K562 (cell line): ENCODE measurements at regions not wholly inside any gene's neighbourhood (a gene's known extent, or its start where the extent isn't known, plus 50 kb on each side); places are given as distances from the start of the nearest gene placed in this dataset.

Source experiments
- ATAC-seq: fragments of 200-7000 bp; cut with Tn5 transposase; 3 replicates; pipeline ENCODE4 v1.9.1; 2020; ENCODE audit warnings: moderate library complexity
- BruUV-seq: library from RNA; stranded (reverse); fragments of 400-500 nt; replicated peaks from 2 replicates; lab custom pipeline; 2021; lab: Mats Ljungman, UMichigan
- CTCF ChIA-PET: fragments of 300-600 bp; formaldehyde crosslinking; extraction: SDS; loops from one replicate; lab custom pipeline; 2021; ENCODE audit warnings: low intra/inter-chr PET ratio; lab: Yijun Ruan, JAX
- POLR2A ChIA-PET: fragments of 300-600, 350-650 bp; sonication (Branson Sonifier 250); formaldehyde crosslinking; extraction: SDS; loops from one replicate; lab custom pipeline; 2021; ENCODE audit warnings: antibody characterized with exemption, inconsistent platforms; lab: Yijun Ruan, JAX
- DNase-seq, 4 experiments: peaks; one replicate each; pipeline versions ENCODE4 v3.0.0 to v3.0.0-alpha.2; 2011 to 2018; ENCODE audit warnings: low spot score in 3 of 4, mixed read lengths in 3 of 4; ENCODE audit errors: extremely low read depth in 1 of 4
- FAIRE-seq: peaks from 2 replicates; lab custom pipeline; 2011; peaks lifted over from hg19 to GRCh38; lab: Jason Lieb, UNC
- H2AFZ ChIP-seq: 2 replicates; pipeline ENCODE4 v1.6.0; 2011; ENCODE audit warnings: low read depth, low read length, control low read depth, inconsistent platforms
- H3K27ac ChIP-seq: fragments of 200-600 bp; 3 replicates; pipeline ENCODE4 v1.8.0; 2011; ENCODE audit warnings: low read depth, mild to moderate bottlenecking, control low read depth, inconsistent platforms, low read length, moderate library complexity, mixed read lengths; ENCODE audit errors: extremely low read depth
- H3K27me3 ChIP-seq, 2 experiments: fragments of 300-600 bp in 1 of 2; 2 replicates in 1 of 2; 3 replicates in 1 of 2; pipeline versions ENCODE4 v1.6.0 to v1.8.0; 2011; ENCODE audit warnings: inconsistent platforms in 2 of 2, low read length in 2 of 2, mild to moderate bottlenecking in 1 of 2, mixed read lengths in 1 of 2, moderate library complexity in 1 of 2; ENCODE audit not compliant: control insufficient read depth in 2 of 2, insufficient read depth in 2 of 2
- H3K36me3 ChIP-seq: fragments of 300-600 bp; 3 replicates; pipeline ENCODE4 v1.8.0; 2011; ENCODE audit warnings: mild to moderate bottlenecking, low read length, inconsistent platforms; ENCODE audit not compliant: control insufficient read depth, insufficient read depth
- H3K4me1 ChIP-seq, 2 experiments: fragments of 200-600 bp in 1 of 2; replicated peaks in 1 of 2; 2 replicates in 1 of 2; 3 replicates in 1 of 2; pipeline versions ENCODE4 v1.5.1 to v1.8.0; 2011; ENCODE audit warnings: inconsistent platforms in 2 of 2, low read length in 2 of 2, mild to moderate bottlenecking in 1 of 2, mixed read lengths in 1 of 2, moderate library complexity in 1 of 2; ENCODE audit not compliant: control insufficient read depth in 2 of 2, insufficient read depth in 2 of 2
- H3K4me2 ChIP-seq: 2 replicates; pipeline ENCODE4 v1.6.1; 2011; ENCODE audit warnings: low read length, control low read depth, inconsistent platforms, mixed read lengths; ENCODE audit not compliant: insufficient read depth
- H3K4me3 ChIP-seq: fragments of 200-600 bp; sonication (generic), shearing (Covaris generic); 2 replicates; pipeline ENCODE4 v1.5.1; 2016; ENCODE audit warnings: control low read depth, inconsistent platforms
- H3K79me2 ChIP-seq: fragments of 200-600 bp; 3 replicates; pipeline ENCODE4 v1.8.0; 2011; ENCODE audit warnings: low read length, inconsistent platforms; ENCODE audit not compliant: control insufficient read depth, insufficient read depth
- H3K9ac ChIP-seq, 2 experiments: 2 replicates each; pipeline versions ENCODE4 v1.6.0 to v1.6.1; 2011; ENCODE audit warnings: low read depth in 2 of 2, low read length in 2 of 2, control low read depth in 1 of 2, inconsistent platforms in 1 of 2, mild to moderate bottlenecking in 1 of 2, mixed read lengths in 1 of 2; ENCODE audit not compliant: insufficient read depth in 1 of 2
- H3K9me1 ChIP-seq: one replicate; pipeline ENCODE4 v1.6.0; 2011; ENCODE audit warnings: inconsistent platforms, mild to moderate bottlenecking, low read length, moderate library complexity; ENCODE audit not compliant: control insufficient read depth, insufficient read depth
- H3K9me3 ChIP-seq: replicated peaks from 2 replicates; pipeline ENCODE4 v1.5.1; 2011; ENCODE audit warnings: low read depth, low read length, inconsistent platforms; ENCODE audit not compliant: control insufficient read depth, insufficient read depth
- H4K20me1 ChIP-seq: replicated peaks from 2 replicates; pipeline ENCODE4 v1.6.1; 2011; ENCODE audit warnings: low read length, inconsistent platforms, mixed read lengths; ENCODE audit not compliant: control insufficient read depth, insufficient read depth
- ASH1L ChIP-seq: fragments of 450-650 bp; IDR thresholded peaks from 2 replicates; pipeline ENCODE4 v1.6.1; 2018; ENCODE audit warnings: borderline replicate concordance, mild to moderate bottlenecking, low read depth; ENCODE audit not compliant: partially characterized antibody
- DPF2 ChIP-seq: fragments of 450-650 bp; IDR thresholded peaks from 2 replicates; pipeline ENCODE4 v1.6.1; 2016
- ERF ChIP-seq: fragments of 450-650 bp; formaldehyde crosslinking; IDR thresholded peaks from 2 replicates; pipeline ENCODE4 v1.4.0; 2020; ENCODE audit warnings: mild to moderate bottlenecking, mixed read lengths
- HINFP ChIP-seq: fragments of 450-650 bp; conservative IDR thresholded peaks from 2 replicates; pipeline ENCODE4 v1.6.1; 2016; ENCODE audit warnings: missing genetic modification characterization, low read depth, mild to moderate bottlenecking, control low read depth, missing compliant biosample characterization
- KLF1 ChIP-seq: fragments of 450-650 bp; IDR thresholded peaks from 2 replicates; pipeline ENCODE4 v1.6.1; 2016; ENCODE audit warnings: missing genetic modification characterization, missing compliant biosample characterization
- MBD2 ChIP-seq: sonication (generic); IDR thresholded peaks from 2 replicates; pipeline ENCODE4 v1.6.1; 2016; ENCODE audit warnings: low read depth, borderline replicate concordance
- NR3C1 ChIP-seq: sonication (generic); formaldehyde crosslinking; IDR thresholded peaks from 2 replicates; pipeline ENCODE4 v1.8.1; 2022; ENCODE audit warnings: missing genetic modification reagents
- NRF1 ChIP-seq, 2 experiments: fragments of 450-650 bp; IDR thresholded peaks in 1 of 2; conservative IDR thresholded peaks in 1 of 2; 2 replicates each; pipeline ENCODE4 v1.6.1; 2014; ENCODE audit warnings: mild to moderate bottlenecking in 2 of 2
- OTX1 ChIP-seq: fragments of 450-650 bp; formaldehyde crosslinking; IDR thresholded peaks from 2 replicates; pipeline ENCODE4 v1.4.0; 2022; ENCODE audit warnings: mild to moderate bottlenecking
- POLR2G ChIP-seq: fragments of 200-400 bp; formaldehyde crosslinking; IDR thresholded peaks from 2 replicates; pipeline ENCODE4 v1.6.1; 2017; ENCODE audit warnings: low read depth, mild to moderate bottlenecking, antibody characterized with exemption, low read length, moderate library complexity
- RB1 ChIP-seq: fragments of 450-650 bp; IDR thresholded peaks from 2 replicates; pipeline ENCODE4 v1.6.1; 2017; ENCODE audit warnings: low read depth, mild to moderate bottlenecking
- SMARCA5 ChIP-seq: fragments of 450-650 bp; IDR thresholded peaks from 2 replicates; pipeline ENCODE4 v1.6.1; 2016
- U2AF1 ChIP-seq: fragments of 200-400 bp; formaldehyde crosslinking; optimal IDR thresholded peaks from 2 replicates; pipeline ENCODE3; 2017; ENCODE audit warnings: mild to moderate bottlenecking, low read depth, low read length, moderate library complexity
- YY1 ChIP-seq, 3 experiments: IDR thresholded peaks; 2 replicates each; pipeline ENCODE4 v1.6.1; 2011; ENCODE audit warnings: low read length in 2 of 3, mild to moderate bottlenecking in 2 of 3, moderate library complexity in 2 of 3, borderline replicate concordance in 1 of 3, control low read depth in 1 of 3, low read depth in 1 of 3; ENCODE audit not compliant: insufficient read depth in 3 of 3, insufficient replicate concordance in 2 of 3, control insufficient read depth in 1 of 3, insufficient read length in 1 of 3; ENCODE audit errors: extremely low read depth in 1 of 3
- ZNF184 ChIP-seq: sonication (generic); formaldehyde crosslinking; IDR thresholded peaks from 2 replicates; pipeline ENCODE4 v1.5.0; 2020; ENCODE audit warnings: missing genetic modification reagents
- ZNF444 ChIP-seq: fragments of 250-450 bp; sonication (Bioruptor Pico); IDR thresholded peaks from 2 replicates; pipeline ENCODE4 v1.4.0; 2020; ENCODE audit warnings: mild to moderate bottlenecking, moderate library complexity
- ZNF445 ChIP-seq: fragments of 250-450 bp; sonication (Bioruptor Pico); IDR thresholded peaks from 2 replicates; pipeline ENCODE4 v1.4.0; 2020; ENCODE audit warnings: low read depth, mild to moderate bottlenecking, moderate library complexity
- ZNF699 ChIP-seq: fragments of 250-450 bp; sonication (Bioruptor Pico); IDR thresholded peaks from 2 replicates; pipeline ENCODE4 v1.8.0; 2021; ENCODE audit warnings: mild to moderate bottlenecking, moderate library complexity; ENCODE audit not compliant: insufficient replicate concordance
- WGBS: fragments of 100-300 bp; shearing (Covaris generic); methylation state at CpG from one replicate; pipeline ENCODE4 v1.1.6; 2016; ENCODE audit warnings: low coverage, mixed read lengths; ENCODE audit not compliant: insufficient coverage; ENCODE audit errors: missing lambda C conversion rate; 5-methylcytosine and 5-hydroxymethylcytosine counted together
- in situ Hi-C: fragments of 300-500 bp; cut with MboI; formaldehyde crosslinking; loops from 4 replicates; pipeline ENCODE4 v1.15.0; 2018; ENCODE audit warnings: inconsistent platforms, mixed read lengths
- intact Hi-C: fragments of 100-400 bp; cut with micrococcal nuclease; formaldehyde crosslinking; loops from 2 replicates; pipeline ENCODE4 v1.14.2; 2022
- TF ChIP-seq, protein P1 (sequence below): sonication (generic); formaldehyde crosslinking; IDR thresholded peaks from 2 replicates; pipeline ENCODE4 v1.8.0; 2022; ENCODE audit warnings: mild to moderate bottlenecking, missing genetic modification reagents

DNA sequence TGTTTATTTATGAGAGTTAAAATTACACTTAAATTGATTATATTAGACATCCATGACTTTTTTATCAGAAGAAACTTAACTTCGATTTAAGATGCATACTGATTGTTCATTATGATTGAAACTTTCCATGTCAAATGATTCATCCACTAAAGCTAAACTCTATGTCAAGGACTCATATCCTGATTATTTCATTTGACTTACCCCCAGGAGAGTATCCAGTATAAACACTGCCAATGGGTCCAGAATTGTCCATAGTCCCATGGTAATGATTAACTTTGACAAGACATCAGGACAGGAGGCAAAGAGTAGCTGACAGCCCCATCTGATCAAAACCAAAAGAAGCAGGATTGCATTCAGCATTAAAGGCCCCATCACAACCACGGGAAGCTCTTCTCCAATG lies 709.9 kb downstream of the TFAP2A start:
- Histone ChIP-seq H3K9ac (no peak overlapping the region), H3K36me3 (no peaks in the 10 kb centered on the region), H2AFZ (no peak overlapping the region), H3K9me1 (no peaks in the 10 kb centered on the region), H3K27ac (no peak overlapping the region), H3K4me3 (no peak overlapping the region)
- DNase-seq (no peak), ATAC-seq (no peak), FAIRE-seq (no peak)
- POLR2A ChIA-PET, result no interaction called here
- intact Hi-C loops, result no loop called here
- CTCF ChIA-PET, result no interaction called here
- TF ChIP-seq DPF2, result no peak
- no peak for TF ChIP-seq U2AF1
- TF ChIP-seq HINFP (tag), result no peak
- TF ChIP-seq ZNF445, result no peak
- TF ChIP-seq MBD2, result no peak
- no peak for TF ChIP-seq KLF1 (tag)
- TF ChIP-seq, protein P1, sequence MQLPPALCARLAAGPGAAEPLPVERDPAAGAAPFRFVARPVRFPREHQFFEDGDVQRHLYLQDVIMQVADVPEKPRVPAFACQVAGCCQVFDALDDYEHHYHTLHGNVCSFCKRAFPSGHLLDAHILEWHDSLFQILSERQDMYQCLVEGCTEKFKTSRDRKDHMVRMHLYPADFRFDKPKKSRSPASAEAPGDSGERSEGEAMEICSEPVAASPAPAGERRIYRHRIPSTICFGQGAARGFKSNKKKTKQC (CRISPR knock-in tag), result no peak
- no peak for TF ChIP-seq ZNF444 (CRISPR knock-in tag)
- TF ChIP-seq SMARCA5, result no peak
- TF ChIP-seq ZNF184 (CRISPR knock-in tag), result no peak
- TF ChIP-seq RB1, result no peak
- no peak for TF ChIP-seq OTX1 (CRISPR knock-in tag)
- TF ChIP-seq YY1 (IDR thresholded peaks at IDR 0.05; ENCODE audit: borderline replicate concordance in 1 of 3, control insufficient read depth in 1 of 3, extremely low read depth in 1 of 3, insufficient read depth in 3 of 3, insufficient read length in 1 of 3, insufficient replicate concordance in 2 of 3, low read depth in 1 of 3, low read length in 2 of 3), result no peak
- no peak for TF ChIP-seq ZNF699 (CRISPR knock-in tag)
- TF ChIP-seq NR3C1 (CRISPR knock-in tag), result no peak
- TF ChIP-seq ASH1L, result no peak
- TF ChIP-seq POLR2G, result no peak
- no peak for TF ChIP-seq ERF (CRISPR knock-in tag)
- no peak for TF ChIP-seq NRF1 (conservative IDR thresholded peaks at IDR 0.05 in 1 of 2, IDR thresholded peaks at IDR 0.05 in 1 of 2)
- TF ChIP-seq, all 486 proteins: peak for 0
- WGBS, result 0% methylated on average over 2 of the region's 2 CpGs
- no TSS peak for BruUV-seq
- Histone ChIP-seq H3K4me2 (no peak overlapping the region), H4K20me1 (no peaks in the 10 kb centered on the region), H3K79me2 (no peaks in the 10 kb centered on the region), H3K9me3 (no peaks in the 10 kb centered on the region), H3K27me3 (no peaks in the 10 kb centered on the region), H3K4me1 (no peaks in the 10 kb centered on the region)
- in situ Hi-C loops, result no loop called here
